HFF-Myc (cell line): ENCODE measurements at regions not wholly inside any gene's neighbourhood (a gene's known extent, or its start where the extent isn't known, plus 50 kb on each side); places are given as distances from the start of the nearest gene placed in this dataset.

Experiments
- DNase-seq: peaks from one replicate; pipeline ENCODE4 v3.0.0-alpha.2; 2011; ENCODE audit warnings: low read depth; ENCODE audit errors: extremely low read depth
- H3K4me3 ChIP-seq: replicated peaks from 2 replicates; pipeline ENCODE4 v1.5.1; 2011; ENCODE audit warnings: low read depth, mild to moderate bottlenecking, control low read depth, low read length
- CTCF ChIP-seq: IDR thresholded peaks from 2 replicates; pipeline ENCODE4 v1.5.1; 2012; ENCODE audit warnings: mild to moderate bottlenecking, low read depth, low read length, control low read depth; ENCODE audit errors: missing control alignments

- no peak overlapping the region for H3K4me3 ChIP-seq
- no peak for DNase-seq
- TF ChIP-seq CTCF, result no peak
Measured at GRCh38 chr16:63602206-63602927, 1519.5 kb downstream of the CDH11 start.

- no peak overlapping the region for H3K4me3 ChIP-seq
- DNase-seq, result no peak
- TF ChIP-seq CTCF, result no peak
Measured at GRCh38 chr16:63596716-63597115, 1525.1 kb downstream of the CDH11 start.

GRCh38 chr16:63592852-63593251 lies 1529.0 kb downstream of the CDH11 start:
- no peak for TF ChIP-seq CTCF
- no peak for DNase-seq
- H3K4me3 ChIP-seq, result no peak overlapping the region

GRCh38 chr16:63581570-63581969 lies 1540.3 kb downstream of the CDH11 start:
- no peak for TF ChIP-seq CTCF
- DNase-seq, result no peak
- no peak overlapping the region for H3K4me3 ChIP-seq

- no peak overlapping the region for H3K4me3 ChIP-seq
- DNase-seq, result no peak
- no peak for TF ChIP-seq CTCF
Measured at GRCh38 chr16:63578791-63579190, 1542.6 kb upstream of the CDH8 start.

- H3K4me3 ChIP-seq, result no peak overlapping the region
- no peak for TF ChIP-seq CTCF
- DNase-seq, result no peak
Measured at GRCh38 chr16:63577891-63578290, 1541.7 kb upstream of the CDH8 start.

GRCh38 chr16:63575041-63575440 lies 1538.8 kb upstream of the CDH8 start:
- no peak overlapping the region for H3K4me3 ChIP-seq
- DNase-seq, result no peak
- TF ChIP-seq CTCF, result no peak
